ENCODE measurements at regions not wholly inside any gene's neighbourhood (a gene's known extent, or its start where the extent isn't known, plus 50 kb on each side); places are given as distances from the start of the nearest gene placed in this dataset.

- TF ChIP-seq ZNF274 (IDR thresholded peaks at IDR 0.05; ENCODE audit: low read depth, low read length) = no peak
- no peak overlapping the region for H3K4me3 ChIP-seq (ENCODE audit: low read length)
Observed at GRCh38 chr17:71375948-71376347, 744.9 kb upstream of the SOX9 start.

GRCh38 chr17:71376933-71377332 is 743.9 kb upstream of the SOX9 start:
- no peak overlapping the region for H3K4me3 ChIP-seq (ENCODE audit: low read length)

GRCh38 chr17:71378036-71378435 is 742.8 kb upstream of the SOX9 start:
- TF ChIP-seq ZNF274 (IDR thresholded peaks at IDR 0.05; ENCODE audit: low read depth, low read length) = no peak

More at GRCh38 chr17:71376933-71377332, 743.9 kb upstream of the SOX9 start:
- TF ChIP-seq ZNF274 (IDR thresholded peaks at IDR 0.05; ENCODE audit: low read depth, low read length) = no peak

GRCh38 chr17:71378741-71379140 is 742.1 kb upstream of the SOX9 start:
- no peak for TF ChIP-seq ZNF274 (IDR thresholded peaks at IDR 0.05; ENCODE audit: low read depth, low read length)

More at GRCh38 chr17:71378036-71378435, 742.8 kb upstream of the SOX9 start:
- H3K4me3 ChIP-seq (ENCODE audit: low read length) = no peak overlapping the region

GRCh38 chr17:71379512-71379911 is 741.3 kb upstream of the SOX9 start:
- H3K4me3 ChIP-seq (ENCODE audit: low read length) = no peak overlapping the region
- no peak for TF ChIP-seq ZNF274 (IDR thresholded peaks at IDR 0.05; ENCODE audit: low read depth, low read length)

More at GRCh38 chr17:71378741-71379140, 742.1 kb upstream of the SOX9 start:
- no peak overlapping the region for H3K4me3 ChIP-seq (ENCODE audit: low read length)

GRCh38 chr17:71380535-71380934 is 740.3 kb upstream of the SOX9 start:
- no peak overlapping the region for H3K4me3 ChIP-seq (ENCODE audit: low read length)
- TF ChIP-seq ZNF274 (IDR thresholded peaks at IDR 0.05; ENCODE audit: low read depth, low read length) = no peak

GRCh38 chr17:71380936-71381335 is 739.9 kb upstream of the SOX9 start:
- H3K4me3 ChIP-seq (ENCODE audit: low read length) = no peak overlapping the region
- no peak for TF ChIP-seq ZNF274 (IDR thresholded peaks at IDR 0.05; ENCODE audit: low read depth, low read length)

- TF ChIP-seq ZNF274 (IDR thresholded peaks at IDR 0.05; ENCODE audit: low read depth, low read length) = no peak
Observed at GRCh38 chr17:71383091-71383490, 737.7 kb upstream of the SOX9 start.

GRCh38 chr17:71387456-71387855 is 733.4 kb upstream of the SOX9 start:
- no peak for TF ChIP-seq ZNF274 (IDR thresholded peaks at IDR 0.05; ENCODE audit: low read depth, low read length)
- no peak overlapping the region for H3K4me3 ChIP-seq (ENCODE audit: low read length)

More at GRCh38 chr17:71383091-71383490, 737.7 kb upstream of the SOX9 start:
- H3K4me3 ChIP-seq (ENCODE audit: low read length) = no peak overlapping the region

GRCh38 chr17:71392715-71393567 is 727.9 kb upstream of the SOX9 start:
- H3K4me3 ChIP-seq (ENCODE audit: low read length) = no peak overlapping the region
- no peak for TF ChIP-seq ZNF274 (IDR thresholded peaks at IDR 0.05; ENCODE audit: low read depth, low read length)

GRCh38 chr17:71395901-71396300 is 724.9 kb upstream of the SOX9 start:
- H3K4me3 ChIP-seq (ENCODE audit: low read length) = no peak overlapping the region
- no peak for TF ChIP-seq ZNF274 (IDR thresholded peaks at IDR 0.05; ENCODE audit: low read depth, low read length)

GRCh38 chr17:71396711-71397110 is 724.1 kb upstream of the SOX9 start:
- no peak overlapping the region for H3K4me3 ChIP-seq (ENCODE audit: low read length)

GRCh38 chr17:71398025-71398424 is 722.8 kb upstream of the SOX9 start:
- H3K4me3 ChIP-seq (ENCODE audit: low read length) = no peak overlapping the region
- no peak for TF ChIP-seq ZNF274 (IDR thresholded peaks at IDR 0.05; ENCODE audit: low read depth, low read length)

More at GRCh38 chr17:71396711-71397110, 724.1 kb upstream of the SOX9 start:
- TF ChIP-seq ZNF274 (IDR thresholded peaks at IDR 0.05; ENCODE audit: low read depth, low read length) = no peak

- no peak for TF ChIP-seq ZNF274 (IDR thresholded peaks at IDR 0.05; ENCODE audit: low read depth, low read length)
- H3K4me3 ChIP-seq (ENCODE audit: low read length) = no peak overlapping the region
Observed at GRCh38 chr17:71398800-71399219, 722.0 kb upstream of the SOX9 start.

- TF ChIP-seq ZNF274 (IDR thresholded peaks at IDR 0.05; ENCODE audit: low read depth, low read length) = no peak
- no peak overlapping the region for H3K4me3 ChIP-seq (ENCODE audit: low read length)
Observed at GRCh38 chr17:71399221-71399620, 721.6 kb upstream of the SOX9 start.

All from GM08714 (cell line).